Right renal cortex interstitium (tissue), 3 donors: ENCODE measurements at regions not wholly inside any gene's neighbourhood (a gene's known extent, or its start where the extent isn't known, plus 50 kb on each side); places are given as distances from the start of the nearest gene placed in this dataset.
"Not testable (repeated sequence)": the region's sequence is repeated elsewhere in the genome, so short reads cannot be mapped to it uniquely, and the experiment has no call there.

ENCODE experiments used
- DNase-seq, 3 donors: peaks; one replicate each; pipeline ENCODE4 v3.0.0-alpha.2; 2013; ENCODE audit warnings: low read depth in 3 of 3, low spot score in 2 of 3

- no peak for DNase-seq
Observed at GRCh38 chr7:152594801-152595200, 81.1 kb downstream of the XRCC2 start.

- no peak for DNase-seq
Observed at GRCh38 chr7:152591976-152592375, 84.0 kb downstream of the XRCC2 start.

GRCh38 chr7:152590481-152590880, 85.5 kb downstream of the XRCC2 start:
- no peak for DNase-seq

GRCh38 chr7:152589821-152590220, 86.1 kb downstream of the XRCC2 start:
- not testable (repeated sequence) for DNase-seq

GRCh38 chr7:152588350-152588749, 87.6 kb downstream of the XRCC2 start:
- DNase-seq = no peak

- no peak for DNase-seq
Observed at GRCh38 chr7:152587366-152587765, 88.6 kb downstream of the XRCC2 start.

GRCh38 chr7:152583006-152583405, 92.9 kb downstream of the XRCC2 start:
- no peak for DNase-seq

- DNase-seq = no peak
Observed at GRCh38 chr7:152579070-152579469, 96.9 kb downstream of the XRCC2 start.

- no peak for DNase-seq
Observed at GRCh38 chr7:152577339-152577738, 98.6 kb downstream of the XRCC2 start.

GRCh38 chr7:152574892-152575548, 100.9 kb downstream of the XRCC2 start:
- peak in 1 of 3 donors; percentile 4 for DNase-seq

GRCh38 chr7:152573186-152573585, 102.8 kb downstream of the XRCC2 start:
- DNase-seq = not testable (repeated sequence)

GRCh38 chr7:152572101-152572500, 103.8 kb downstream of the XRCC2 start:
- no peak for DNase-seq

GRCh38 chr7:152571068-152571467, 104.9 kb downstream of the XRCC2 start:
- no peak for DNase-seq

GRCh38 chr7:152568972-152569371, 107.0 kb downstream of the XRCC2 start:
- no peak for DNase-seq

- DNase-seq = no peak
Observed at GRCh38 chr7:152565731-152566130, 110.2 kb downstream of the XRCC2 start.

- DNase-seq = no peak
Observed at GRCh38 chr7:152564656-152565250, 111.2 kb downstream of the XRCC2 start.

GRCh38 chr7:152556013-152556755, 119.8 kb downstream of the XRCC2 start:
- no peak for DNase-seq

GRCh38 chr7:152553671-152554317, 118.0 kb upstream of the KMT2C start:
- DNase-seq = no peak

- no peak for DNase-seq
Observed at GRCh38 chr7:152551304-152552036, 115.7 kb upstream of the KMT2C start.

GRCh38 chr7:152544971-152545619, 109.3 kb upstream of the KMT2C start:
- DNase-seq = no peak
